ENCODE measurements at regions not wholly inside any gene's neighbourhood (a gene's known extent, or its start where the extent isn't known, plus 50 kb on each side); places are given as distances from the start of the nearest gene placed in this dataset.
"Not testable (repeated sequence)": the region's sequence is repeated elsewhere in the genome, so short reads cannot be mapped to it uniquely, and the experiment has no call there.

DNA sequence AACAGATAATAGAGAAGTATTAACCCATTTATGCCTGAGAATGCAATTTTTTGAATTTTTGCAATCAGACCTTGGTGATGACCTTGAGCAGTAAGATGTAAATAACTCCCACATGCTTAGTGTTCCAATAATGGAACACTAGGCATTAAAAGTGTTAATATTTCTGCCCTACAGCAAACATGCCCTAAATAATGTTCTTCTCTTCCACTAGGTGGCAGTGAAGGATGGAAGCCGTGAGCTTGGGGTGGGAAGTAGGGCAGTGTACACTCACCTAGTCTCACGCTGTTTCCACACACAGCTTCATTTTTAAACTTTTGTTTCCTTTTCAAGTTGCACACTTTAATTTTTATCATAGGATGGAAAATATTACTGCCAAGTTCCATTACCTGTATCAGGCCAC is 613.1 kb upstream of the HS3ST1 start:
- POLR2A ChIA-PET = no interaction called here
- ATAC-seq (no peak), DNase-seq (no peak)
- Mint-ChIP-seq H3K4me1 (ENCODE audit: low read depth) (no peaks in the 10 kb centered on the region), H3K27ac (no peak overlapping the region), H3K9me3 (ENCODE audit: insufficient read depth) (peaks cover 15% of the 10 kb centered on the region), H3K36me3 (ENCODE audit: low read depth) (no peaks in the 10 kb centered on the region), H3K27me3 (ENCODE audit: low read depth) (no peaks in the 10 kb centered on the region), H3K4me3 (no peak overlapping the region)
- CTCF ChIA-PET = no interaction called here

DNA sequence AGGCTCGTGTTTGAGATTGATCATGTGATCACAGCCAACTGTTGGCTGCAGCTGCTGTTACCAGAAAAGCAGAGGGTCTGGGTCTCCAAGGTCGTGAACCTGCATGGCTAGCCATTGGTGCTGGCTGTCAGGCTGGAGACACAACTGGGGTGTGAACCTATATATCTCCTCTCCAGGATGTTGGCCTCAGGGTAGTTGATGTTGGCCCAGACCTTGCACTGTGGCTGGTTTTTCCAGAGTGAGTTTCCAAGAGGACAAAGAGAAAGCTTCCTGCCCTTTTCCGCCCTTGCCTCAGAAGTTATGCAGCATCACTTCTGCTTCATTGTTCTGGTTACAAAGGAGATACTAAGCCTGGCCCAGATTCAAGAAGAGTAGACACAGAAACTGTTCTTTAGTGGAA is 607.8 kb upstream of the HS3ST1 start:
- Mint-ChIP-seq H3K4me3 (no peak overlapping the region), H3K9me3 (ENCODE audit: insufficient read depth) (peaks cover 15% of the 10 kb centered on the region), H3K27ac (no peak overlapping the region), H3K27me3 (ENCODE audit: low read depth) (no peaks in the 10 kb centered on the region), H3K36me3 (ENCODE audit: low read depth) (no peaks in the 10 kb centered on the region), H3K4me1 (ENCODE audit: low read depth) (no peaks in the 10 kb centered on the region)
- ChIA-PET CTCF (no interaction called here), POLR2A (no interaction called here)
- no peak for DNase-seq
- ATAC-seq = no peak

DNA sequence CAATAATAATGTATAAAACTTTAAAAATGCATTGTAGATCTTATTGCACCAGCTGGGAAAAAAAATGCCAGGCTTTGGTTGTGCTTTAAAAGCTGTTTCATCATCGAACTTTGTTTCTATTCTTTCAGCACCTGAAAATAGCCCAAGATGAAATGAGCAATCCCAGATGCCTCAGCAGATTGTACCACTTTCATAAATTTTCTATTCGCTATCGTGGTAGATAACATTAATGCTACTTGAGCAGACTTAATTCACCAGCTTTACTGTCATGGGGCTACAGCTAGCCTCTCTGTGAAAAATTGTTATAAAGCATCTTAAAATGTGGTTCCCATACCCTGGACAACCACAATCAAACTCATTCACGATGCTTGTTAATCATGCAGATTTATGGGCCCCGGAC is 599.6 kb upstream of the HS3ST1 start:
- H3K27me3 Mint-ChIP-seq (ENCODE audit: low read depth) = no peaks in the 10 kb centered on the region
- DNase-seq (no peak), ATAC-seq (no peak)
- H3K4me1 Mint-ChIP-seq (ENCODE audit: low read depth) = no peaks in the 10 kb centered on the region
- H3K36me3 Mint-ChIP-seq (ENCODE audit: low read depth) = no peaks in the 10 kb centered on the region
- H3K9me3 Mint-ChIP-seq (ENCODE audit: insufficient read depth) = peaks cover 5% of the 10 kb centered on the region
- no peak overlapping the region for H3K4me3 Mint-ChIP-seq
- no peak overlapping the region for H3K27ac Mint-ChIP-seq
- ChIA-PET CTCF (no interaction called here), POLR2A (no interaction called here)

GRCh38 chr4:12022409-12022808 is 593.7 kb upstream of the HS3ST1 start:
- Mint-ChIP-seq H3K27ac (no peak overlapping the region), H3K36me3 (ENCODE audit: low read depth) (no peaks in the 10 kb centered on the region), H3K4me1 (ENCODE audit: low read depth) (no peaks in the 10 kb centered on the region), H3K9me3 (ENCODE audit: insufficient read depth) (peaks cover 18% of the 10 kb centered on the region), H3K4me3 (no peak overlapping the region), H3K27me3 (ENCODE audit: low read depth) (no peaks in the 10 kb centered on the region)
- ChIA-PET CTCF (no interaction called here), POLR2A (no interaction called here)
- no peak for ATAC-seq
- no peak for DNase-seq

DNA sequence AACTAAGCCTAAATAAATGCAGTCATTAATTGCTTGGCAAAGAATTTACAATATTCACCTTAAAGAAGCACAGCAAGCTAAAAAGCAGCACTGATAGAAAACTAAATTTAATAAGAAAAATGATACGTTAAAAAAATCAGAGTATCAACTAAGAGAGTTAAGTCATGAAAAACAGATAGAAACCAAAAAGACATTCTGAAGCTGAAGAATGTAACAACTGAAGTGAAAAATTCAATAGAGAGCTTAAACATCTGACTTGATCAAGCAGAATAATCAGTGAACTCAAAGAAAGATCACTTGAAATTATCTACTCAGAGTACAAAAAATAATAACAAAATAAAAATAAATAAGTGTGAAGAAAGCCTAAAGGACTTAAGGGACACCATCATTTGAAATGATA is 588.0 kb upstream of the HS3ST1 start:
- H3K36me3 Mint-ChIP-seq (ENCODE audit: low read depth) = no peaks in the 10 kb centered on the region
- POLR2A ChIA-PET = no interaction called here
- DNase-seq = no peak
- H3K4me1 Mint-ChIP-seq (ENCODE audit: low read depth) = no peaks in the 10 kb centered on the region
- H3K27ac Mint-ChIP-seq = no peak overlapping the region
- CTCF ChIA-PET = no interaction called here
- no peak for ATAC-seq
- H3K27me3 Mint-ChIP-seq (ENCODE audit: low read depth) = no peaks in the 10 kb centered on the region
- H3K9me3 Mint-ChIP-seq (ENCODE audit: insufficient read depth) = peaks cover 20% of the 10 kb centered on the region
- H3K4me3 Mint-ChIP-seq = no peak overlapping the region

DNA sequence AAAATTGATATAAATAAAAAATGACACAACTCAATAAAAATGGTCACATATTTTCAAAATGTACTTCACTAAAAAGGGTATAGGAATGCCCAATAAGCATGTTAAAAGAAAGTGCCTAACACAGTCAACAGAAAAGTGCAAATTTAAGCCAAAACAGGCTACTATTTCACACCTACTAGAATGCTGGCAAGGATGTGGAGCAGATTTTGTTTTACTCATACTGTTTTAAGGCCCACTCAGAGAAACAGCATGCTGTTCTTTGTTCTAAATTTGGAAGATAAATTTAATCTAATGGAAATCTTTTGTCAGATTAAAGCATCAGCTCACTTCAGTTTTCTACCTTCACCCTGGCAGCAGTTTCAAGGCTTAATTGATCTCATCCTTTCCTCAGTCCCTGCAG is 576.8 kb upstream of the HS3ST1 start:
- CTCF ChIA-PET = no interaction called here
- Mint-ChIP-seq H3K4me3 (no peak overlapping the region), H3K9me3 (ENCODE audit: insufficient read depth) (peaks cover 3% of the 10 kb centered on the region), H3K27ac (no peak overlapping the region), H3K4me1 (ENCODE audit: low read depth) (no peaks in the 10 kb centered on the region), H3K36me3 (ENCODE audit: low read depth) (no peaks in the 10 kb centered on the region), H3K27me3 (ENCODE audit: low read depth) (no peaks in the 10 kb centered on the region)
- no peak for ATAC-seq
- POLR2A ChIA-PET = no interaction called here
- DNase-seq = no peak

- H3K4me3 Mint-ChIP-seq; H3K27ac Mint-ChIP-seq; H3K4me1 Mint-ChIP-seq (ENCODE audit: low read depth); DNase-seq; H3K36me3 Mint-ChIP-seq (ENCODE audit: low read depth); POLR2A ChIA-PET; ATAC-seq; CTCF ChIA-PET; H3K27me3 Mint-ChIP-seq (ENCODE audit: low read depth): not testable (repeated sequence)
- peaks cover 18% of the 10 kb centered on the region for H3K9me3 Mint-ChIP-seq (ENCODE audit: insufficient read depth)
These were observed 567.9 kb upstream of the HS3ST1 start for GRCh38 chr4:11996581-11996980.

- Mint-ChIP-seq H3K4me1 (ENCODE audit: low read depth) (no peaks in the 10 kb centered on the region), H3K36me3 (ENCODE audit: low read depth) (no peaks in the 10 kb centered on the region), H3K27ac (no peak overlapping the region), H3K27me3 (ENCODE audit: low read depth) (no peaks in the 10 kb centered on the region), H3K4me3 (no peak overlapping the region), H3K9me3 (ENCODE audit: insufficient read depth) (no peaks in the 10 kb centered on the region)
- no peak for ATAC-seq
- ChIA-PET CTCF (no interaction called here), POLR2A (no interaction called here)
- no peak for DNase-seq
These were observed 548.1 kb upstream of the HS3ST1 start for GRCh38 chr4:11976726-11977263.

- Mint-ChIP-seq H3K27me3 (ENCODE audit: low read depth) (no peaks in the 10 kb centered on the region), H3K9me3 (ENCODE audit: insufficient read depth) (no peaks in the 10 kb centered on the region), H3K27ac (no peak overlapping the region), H3K36me3 (ENCODE audit: low read depth) (no peaks in the 10 kb centered on the region), H3K4me3 (no peak overlapping the region), H3K4me1 (ENCODE audit: low read depth) (no peaks in the 10 kb centered on the region)
- ATAC-seq (no peak), DNase-seq (no peak)
- CTCF ChIA-PET = no interaction called here
- POLR2A ChIA-PET = no interaction called here
These were observed 544.6 kb upstream of the HS3ST1 start for GRCh38 chr4:11973270-11973669.

DNA sequence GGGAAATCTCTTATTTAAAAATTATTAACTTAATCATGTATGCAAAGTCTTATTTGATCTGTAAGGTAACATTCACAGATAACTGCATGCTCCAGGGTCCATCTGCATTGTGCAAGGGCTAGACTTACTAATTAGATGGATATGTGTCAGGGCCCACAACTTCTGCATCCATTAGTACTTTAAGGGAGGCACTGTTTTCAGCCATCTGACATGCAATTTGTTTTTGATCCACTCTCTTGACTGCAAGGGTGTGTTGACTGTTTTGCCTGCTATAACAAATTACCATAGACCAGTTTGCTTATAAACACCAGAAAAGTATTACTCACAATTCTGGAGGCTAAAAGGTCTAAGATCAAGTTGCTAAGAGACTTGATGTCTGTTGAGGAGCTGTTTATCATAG is 542.1 kb upstream of the HS3ST1 start:
- ATAC-seq = no peak
- Mint-ChIP-seq H3K27ac (no peak overlapping the region), H3K4me3 (no peak overlapping the region), H3K36me3 (ENCODE audit: low read depth) (no peaks in the 10 kb centered on the region), H3K9me3 (ENCODE audit: insufficient read depth) (no peaks in the 10 kb centered on the region), H3K27me3 (ENCODE audit: low read depth) (no peaks in the 10 kb centered on the region), H3K4me1 (ENCODE audit: low read depth) (no peaks in the 10 kb centered on the region)
- CTCF ChIA-PET = no interaction called here
- DNase-seq = no peak
- POLR2A ChIA-PET = no interaction called here

DNA sequence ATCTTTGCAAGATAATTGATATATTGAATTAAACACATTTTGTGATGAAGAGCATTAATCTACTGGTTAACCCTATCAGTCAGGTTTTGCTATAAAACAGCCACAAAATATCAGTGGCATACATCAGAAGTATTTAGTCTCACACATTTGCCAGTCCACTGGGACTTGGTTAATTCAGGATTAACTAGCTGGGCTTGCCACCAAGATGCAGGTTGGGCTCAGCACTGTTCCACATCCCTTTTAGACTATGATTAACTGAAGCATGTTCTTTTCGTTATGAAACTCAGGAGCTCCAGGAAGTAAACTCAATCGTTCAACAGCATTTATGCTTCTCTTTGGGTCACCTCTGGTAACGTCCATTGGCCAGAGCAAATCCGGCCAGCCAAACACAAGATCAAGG is 538.1 kb upstream of the HS3ST1 start:
- POLR2A ChIA-PET = no interaction called here
- ATAC-seq (no peak), DNase-seq (no peak)
- CTCF ChIA-PET = no interaction called here
- H3K4me3 Mint-ChIP-seq = no peak overlapping the region
- H3K4me1 Mint-ChIP-seq (ENCODE audit: low read depth) = no peaks in the 10 kb centered on the region
- no peak overlapping the region for H3K27ac Mint-ChIP-seq
- H3K36me3 Mint-ChIP-seq (ENCODE audit: low read depth) = no peaks in the 10 kb centered on the region
- no peaks in the 10 kb centered on the region for H3K9me3 Mint-ChIP-seq (ENCODE audit: insufficient read depth)
- no peaks in the 10 kb centered on the region for H3K27me3 Mint-ChIP-seq (ENCODE audit: low read depth)

- H3K36me3 Mint-ChIP-seq (ENCODE audit: low read depth) = no peaks in the 10 kb centered on the region
- no peaks in the 10 kb centered on the region for H3K4me1 Mint-ChIP-seq (ENCODE audit: low read depth)
- no peak for ATAC-seq
- no peaks in the 10 kb centered on the region for H3K9me3 Mint-ChIP-seq (ENCODE audit: insufficient read depth)
- no peak overlapping the region for H3K4me3 Mint-ChIP-seq
- no peak for DNase-seq
- no peak overlapping the region for H3K27ac Mint-ChIP-seq
- CTCF ChIA-PET = no interaction called here
- POLR2A ChIA-PET = no interaction called here
- H3K27me3 Mint-ChIP-seq (ENCODE audit: low read depth) = no peaks in the 10 kb centered on the region
These were observed 525.4 kb upstream of the HS3ST1 start for GRCh38 chr4:11954093-11954492.

GRCh38 chr4:11949355-11949754 is 520.7 kb upstream of the HS3ST1 start:
- POLR2A ChIA-PET = no interaction called here
- H3K9me3 Mint-ChIP-seq (ENCODE audit: insufficient read depth) = no peaks in the 10 kb centered on the region
- ATAC-seq (no peak), DNase-seq (no peak)
- H3K27me3 Mint-ChIP-seq (ENCODE audit: low read depth) = no peaks in the 10 kb centered on the region
- no peaks in the 10 kb centered on the region for H3K4me1 Mint-ChIP-seq (ENCODE audit: low read depth)
- H3K36me3 Mint-ChIP-seq (ENCODE audit: low read depth) = no peaks in the 10 kb centered on the region
- no peak overlapping the region for H3K27ac Mint-ChIP-seq
- H3K4me3 Mint-ChIP-seq = no peak overlapping the region
- CTCF ChIA-PET = no interaction called here

Data from activated CD8-positive, alpha-beta T cell treated with anti-CD3 and anti-CD28 coated beads, Interleukin-2, amount 10 ng/mL, durations not matched to agents 7 days and 5 days (primary cell).